Fibroblast of pulmonary artery (primary cell): ENCODE measurements at regions not wholly inside any gene's neighbourhood (a gene's known extent, or its start where the extent isn't known, plus 50 kb on each side); places are given as distances from the start of the nearest gene placed in this dataset.

Source experiments
- DNase-seq: peaks from one replicate; pipeline ENCODE4 v3.0.0-alpha.2; 2010; ENCODE audit warnings: low read depth
- H3K4me3 ChIP-seq: replicated peaks from 2 replicates; pipeline ENCODE4 v1.5.1; 2011; ENCODE audit warnings: low read depth, mild to moderate bottlenecking, control low read depth, low read length, moderate library complexity
- CTCF ChIP-seq: IDR thresholded peaks from 2 replicates; pipeline ENCODE4 v1.5.1; 2011; ENCODE audit warnings: mild to moderate bottlenecking, control low read depth, low read length, inconsistent platforms; ENCODE audit errors: missing control alignments

DNA sequence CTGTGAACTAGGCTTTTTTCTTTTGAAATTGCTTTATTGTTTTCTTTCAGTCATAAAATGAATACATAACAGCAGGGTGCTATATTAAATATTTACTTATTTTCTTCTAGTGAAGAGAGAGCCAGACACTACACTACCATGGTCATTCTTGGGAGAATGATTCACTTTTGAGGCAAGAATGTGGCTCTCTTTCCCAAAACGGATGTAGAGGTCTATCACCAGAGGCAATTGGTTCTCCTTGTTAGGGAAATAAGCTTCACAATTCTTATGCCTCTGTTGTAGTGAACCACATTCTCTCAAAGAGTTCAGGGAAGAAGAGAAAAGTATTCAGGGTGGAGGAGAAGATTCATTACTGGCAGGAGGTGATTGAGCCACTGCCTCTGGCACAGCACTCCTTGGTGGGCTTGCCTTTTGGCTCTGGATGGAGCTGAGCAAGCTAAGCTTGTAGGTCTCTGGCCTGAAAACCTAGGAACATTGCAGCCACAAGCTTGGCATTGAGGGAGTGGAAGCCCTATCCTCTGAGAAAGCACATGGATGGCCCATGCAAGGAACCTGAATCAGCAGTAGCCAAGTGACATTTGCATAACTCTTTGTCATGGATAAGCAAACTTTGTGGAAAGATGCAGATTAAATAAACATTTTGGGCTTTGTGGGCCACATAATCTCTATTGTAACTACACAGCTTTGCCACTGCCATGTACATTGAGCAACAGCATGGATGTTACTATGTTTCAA is 179.0 kb upstream of the TNC start:
- no peak for DNase-seq
- no peak overlapping the region for H3K4me3 ChIP-seq
- no peak for TF ChIP-seq CTCF

DNA sequence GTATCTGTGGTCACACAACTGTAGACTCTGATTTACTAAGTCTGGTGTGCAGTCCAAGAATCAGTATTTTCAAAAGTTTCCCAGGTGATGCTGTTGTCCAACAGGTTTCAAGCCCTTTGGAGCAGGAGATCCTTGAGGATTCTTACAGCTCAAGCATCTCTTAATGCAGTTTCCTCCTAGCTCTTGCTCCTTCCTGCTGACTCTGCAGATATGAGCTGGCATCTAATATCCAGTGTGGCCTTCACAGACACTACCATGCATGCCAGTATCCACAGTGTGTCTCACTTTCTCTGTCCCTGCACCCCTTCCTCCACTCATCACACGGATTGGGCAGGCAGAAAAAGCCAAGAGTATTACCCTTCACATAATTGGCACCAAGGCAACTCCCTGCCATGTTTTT is 182.2 kb upstream of the TNC start:
- no peak for TF ChIP-seq CTCF
- DNase-seq, result no peak
- H3K4me3 ChIP-seq, result no peak overlapping the region

- no peak overlapping the region for H3K4me3 ChIP-seq
- no peak for DNase-seq
- no peak for TF ChIP-seq CTCF
Observed at GRCh38 chr9:115300874-115301273, 182.9 kb upstream of the TNC start.

GRCh38 chr9:115301581-115301980 is 183.6 kb upstream of the TNC start:
- no peak overlapping the region for H3K4me3 ChIP-seq
- DNase-seq, result no peak
- no peak for TF ChIP-seq CTCF

GRCh38 chr9:115305543-115305942 is 187.6 kb upstream of the TNC start:
- TF ChIP-seq CTCF, result no peak
- no peak overlapping the region for H3K4me3 ChIP-seq
- DNase-seq, result no peak

GRCh38 chr9:115306865-115307264 is 188.9 kb upstream of the TNC start:
- H3K4me3 ChIP-seq, result no peak overlapping the region
- DNase-seq, result no peak
- no peak for TF ChIP-seq CTCF

GRCh38 chr9:115313545-115313944 is 195.6 kb upstream of the TNC start:
- no peak for TF ChIP-seq CTCF
- no peak overlapping the region for H3K4me3 ChIP-seq
- no peak for DNase-seq
